BE2C (cell line): ENCODE measurements at regions not wholly inside any gene's neighbourhood (a gene's known extent, or its start where the extent isn't known, plus 50 kb on each side); places are given as distances from the start of the nearest gene placed in this dataset.

Experiments used
- DNase-seq: peaks from one replicate; pipeline ENCODE4 v3.0.0-alpha.2; 2020
- H3K27me3 ChIP-seq: fragments of 250-450 bp; sonication (Bioruptor Pico); 2 replicates; pipeline ENCODE4 v1.5.1; 2020; ENCODE audit warnings: mild to moderate bottlenecking
- H3K36me3 ChIP-seq: fragments of 250-450 bp; sonication (Bioruptor Pico); 2 replicates; pipeline ENCODE4 v1.5.1; 2020; ENCODE audit warnings: mild to moderate bottlenecking
- H3K4me1 ChIP-seq: fragments of 250-450 bp; sonication (Bioruptor Pico); 2 replicates; pipeline ENCODE4 v1.5.1; 2020
- H3K4me3 ChIP-seq: 2 replicates; pipeline ENCODE4 v1.5.1; 2011; ENCODE audit warnings: low read depth, low read length
- H3K9me3 ChIP-seq: fragments of 250-450 bp; sonication (Bioruptor Pico); 2 replicates; pipeline ENCODE4 v1.5.1; 2020
- TF ChIP-seq, protein P1 (sequence below): IDR thresholded peaks from 2 replicates; pipeline ENCODE4 v1.5.1; 2012; ENCODE audit warnings: mild to moderate bottlenecking, low read depth, low read length

GRCh38 chr4:164446516-164446915, 307.4 kb upstream of the SMIM31 start:
- no peaks in the 10 kb centered on the region for H3K36me3 ChIP-seq
- no peaks in the 10 kb centered on the region for H3K4me1 ChIP-seq
- DNase-seq: no peak
- H3K9me3 ChIP-seq: no peaks in the 10 kb centered on the region
- H3K4me3 ChIP-seq: no peak overlapping the region
- TF ChIP-seq, protein P1, sequence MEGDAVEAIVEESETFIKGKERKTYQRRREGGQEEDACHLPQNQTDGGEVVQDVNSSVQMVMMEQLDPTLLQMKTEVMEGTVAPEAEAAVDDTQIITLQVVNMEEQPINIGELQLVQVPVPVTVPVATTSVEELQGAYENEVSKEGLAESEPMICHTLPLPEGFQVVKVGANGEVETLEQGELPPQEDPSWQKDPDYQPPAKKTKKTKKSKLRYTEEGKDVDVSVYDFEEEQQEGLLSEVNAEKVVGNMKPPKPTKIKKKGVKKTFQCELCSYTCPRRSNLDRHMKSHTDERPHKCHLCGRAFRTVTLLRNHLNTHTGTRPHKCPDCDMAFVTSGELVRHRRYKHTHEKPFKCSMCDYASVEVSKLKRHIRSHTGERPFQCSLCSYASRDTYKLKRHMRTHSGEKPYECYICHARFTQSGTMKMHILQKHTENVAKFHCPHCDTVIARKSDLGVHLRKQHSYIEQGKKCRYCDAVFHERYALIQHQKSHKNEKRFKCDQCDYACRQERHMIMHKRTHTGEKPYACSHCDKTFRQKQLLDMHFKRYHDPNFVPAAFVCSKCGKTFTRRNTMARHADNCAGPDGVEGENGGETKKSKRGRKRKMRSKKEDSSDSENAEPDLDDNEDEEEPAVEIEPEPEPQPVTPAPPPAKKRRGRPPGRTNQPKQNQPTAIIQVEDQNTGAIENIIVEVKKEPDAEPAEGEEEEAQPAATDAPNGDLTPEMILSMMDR: no peak
- no peaks in the 10 kb centered on the region for H3K27me3 ChIP-seq

GRCh38 chr4:164461901-164462300, 292.0 kb upstream of the SMIM31 start:
- no peaks in the 10 kb centered on the region for H3K9me3 ChIP-seq
- H3K36me3 ChIP-seq: no peaks in the 10 kb centered on the region
- no peak for DNase-seq
- H3K4me1 ChIP-seq: no peaks in the 10 kb centered on the region
- no peak overlapping the region for H3K4me3 ChIP-seq
- H3K27me3 ChIP-seq: no peaks in the 10 kb centered on the region
- TF ChIP-seq, protein P1: no peak

DNA sequence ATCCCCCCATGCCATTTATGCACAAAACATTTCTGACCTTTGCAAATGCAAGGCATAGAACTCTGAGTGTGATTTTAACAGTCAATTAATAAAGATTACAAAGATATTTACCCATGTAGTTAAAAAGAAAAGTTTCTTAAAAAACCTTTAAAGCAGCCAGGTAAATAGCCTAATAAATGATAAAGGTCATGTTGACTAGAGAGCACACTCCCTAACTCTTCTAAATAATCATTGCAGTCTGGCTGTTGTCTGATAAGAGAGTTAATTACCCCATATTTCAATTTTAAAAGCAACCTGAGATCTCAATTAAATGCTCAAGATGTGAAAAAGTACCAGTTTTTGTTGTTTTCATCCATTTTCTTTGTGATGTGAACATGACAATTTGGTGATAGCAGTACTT, 291.5 kb upstream of the SMIM31 start:
- Histone ChIP-seq H3K4me1 (no peaks in the 10 kb centered on the region), H3K36me3 (no peaks in the 10 kb centered on the region), H3K4me3 (no peak overlapping the region), H3K27me3 (no peaks in the 10 kb centered on the region), H3K9me3 (no peaks in the 10 kb centered on the region; the same call in 1 of the 2 replicates)
- DNase-seq: no peak
- TF ChIP-seq, protein P1: no peak

GRCh38 chr4:164464313-164464712, 289.6 kb upstream of the SMIM31 start:
- H3K4me1 ChIP-seq: no peaks in the 10 kb centered on the region
- DNase-seq: no peak
- no peak overlapping the region for H3K4me3 ChIP-seq
- no peaks in the 10 kb centered on the region; the same call in 1 of the 2 replicates for H3K9me3 ChIP-seq
- no peaks in the 10 kb centered on the region for H3K27me3 ChIP-seq
- H3K36me3 ChIP-seq: no peaks in the 10 kb centered on the region
- TF ChIP-seq, protein P1: no peak

- H3K36me3 ChIP-seq: no peaks in the 10 kb centered on the region
- H3K4me3 ChIP-seq: no peak overlapping the region
- H3K4me1 ChIP-seq: no peaks in the 10 kb centered on the region
- DNase-seq: no peak
- TF ChIP-seq, protein P1: no peak
- no peaks in the 10 kb centered on the region for H3K27me3 ChIP-seq
- H3K9me3 ChIP-seq: no peaks in the 10 kb centered on the region; the same call in 1 of the 2 replicates
These were observed 286.4 kb upstream of the SMIM31 start for GRCh38 chr4:164467493-164467892.

GRCh38 chr4:164481306-164482091, 272.4 kb upstream of the SMIM31 start:
- DNase-seq: no peak
- no peaks in the 10 kb centered on the region for H3K4me1 ChIP-seq
- H3K9me3 ChIP-seq: no peaks in the 10 kb centered on the region; the same call in 1 of the 2 replicates
- no peak overlapping the region for H3K4me3 ChIP-seq
- no peaks in the 10 kb centered on the region for H3K36me3 ChIP-seq
- no peaks in the 10 kb centered on the region for H3K27me3 ChIP-seq
- TF ChIP-seq, protein P1: no peak
